ENCODE measurements at regions not wholly inside any gene's neighbourhood (a gene's known extent, or its start where the extent isn't known, plus 50 kb on each side); places are given as distances from the start of the nearest gene placed in this dataset.

- TF ChIP-seq CTCF (IDR thresholded peaks at IDR 0.05; ENCODE audit: control extremely low read depth in 1 of 3, insufficient read depth in 1 of 3, low read depth in 1 of 3, low read length in 3 of 3) (no peak), CHD2 (IDR thresholded peaks at IDR 0.05; ENCODE audit: low read length) (no peak), RXRA (IDR thresholded peaks at IDR 0.05; ENCODE audit: insufficient read depth, low read depth, low read length) (no peak), SIN3A (conservative IDR thresholded peaks at IDR 0.05 in 1 of 2, IDR thresholded peaks at IDR 0.05 in 1 of 2; ENCODE audit: low read depth in 1 of 2, low read length in 2 of 2) (no peak), CREB1 (IDR thresholded peaks at IDR 0.05) (no peak), SRF (IDR thresholded peaks at IDR 0.05; ENCODE audit: low read depth, low read length) (no peak), USF2 (IDR thresholded peaks at IDR 0.05; ENCODE audit: low read length) (no peak), EZH2 (IDR thresholded peaks at IDR 0.05; ENCODE audit: low read depth, low read length, severe bottlenecking) (no peak), KDM1A (IDR thresholded peaks at IDR 0.05; ENCODE audit: borderline replicate concordance, low read length) (no peak), RNF2 (IDR thresholded peaks at IDR 0.05; ENCODE audit: borderline replicate concordance, low read depth, low read length, missing control alignments, poor library complexity, severe bottlenecking) (no peak), SP4 (IDR thresholded peaks at IDR 0.05; ENCODE audit: low read length) (no peak), POLR2AphosphoS5 (IDR thresholded peaks at IDR 0.05; ENCODE audit: low read depth, low read length) (no peak), ATF3 (IDR thresholded peaks at IDR 0.05; ENCODE audit: insufficient read depth, low read depth, low read length) (no peak), SP1 (IDR thresholded peaks at IDR 0.05; ENCODE audit: low read depth, low read length) (no peak)
These were observed 281.9 kb downstream of the SHOX2 start for GRCh38 chr3:157824281-157824680.
